Liver (tissue), 8 donors: ENCODE measurements at regions not wholly inside any gene's neighbourhood (a gene's known extent, or its start where the extent isn't known, plus 50 kb on each side); places are given as distances from the start of the nearest gene placed in this dataset.

ENCODE experiments used
- DNase-seq: peaks from one replicate; pipeline ENCODE4 v3.0.0-alpha.2; 2017; ENCODE audit warnings: low spot score
- H3K27ac ChIP-seq, 2 donors: one replicate each; pipeline ENCODE4 v1.7.0; 2013; ENCODE audit warnings: inconsistent platforms in 2 of 2, low read length in 2 of 2, control low read depth in 1 of 2, low read depth in 1 of 2, mild to moderate bottlenecking in 1 of 2
- H3K27me3 ChIP-seq, 4 donors: one replicate each; pipeline versions ENCODE4 v1.6.1 to v1.7.0; 2013; ENCODE audit warnings: low read length in 3 of 4, inconsistent platforms in 1 of 4, mild to moderate bottlenecking in 1 of 4, moderate library complexity in 1 of 4; ENCODE audit not compliant: control insufficient read depth in 4 of 4, insufficient read depth in 4 of 4
- H3K36me3 ChIP-seq, 4 donors: one replicate each; pipeline versions ENCODE4 v1.6.1 to v1.7.0; 2013; ENCODE audit warnings: low read length in 3 of 4, mild to moderate bottlenecking in 3 of 4, low read depth in 1 of 4, moderate library complexity in 1 of 4; ENCODE audit not compliant: control insufficient read depth in 4 of 4, insufficient read depth in 3 of 4
- H3K4me1 ChIP-seq, 4 donors: one replicate each; pipeline versions ENCODE4 v1.6.1 to v1.7.0; 2013; ENCODE audit warnings: low read length in 3 of 4, mild to moderate bottlenecking in 3 of 4, moderate library complexity in 1 of 4; ENCODE audit not compliant: control insufficient read depth in 4 of 4, insufficient read depth in 4 of 4
- H3K4me3 ChIP-seq, 3 donors: one replicate each; pipeline versions ENCODE4 v1.6.1 to v1.7.0; 2013; ENCODE audit warnings: low read length in 3 of 3, control low read depth in 1 of 3, low read depth in 1 of 3, mild to moderate bottlenecking in 1 of 3
- H3K9ac ChIP-seq, 2 donors: one replicate each; pipeline ENCODE4 v1.7.0; 2013; ENCODE audit warnings: low read length in 2 of 2, mild to moderate bottlenecking in 2 of 2, moderate library complexity in 2 of 2, control low read depth in 1 of 2, low read depth in 1 of 2
- H3K9me3 ChIP-seq, 4 donors: one replicate each; pipeline versions ENCODE4 v1.6.1 to v1.7.0; 2013; ENCODE audit warnings: low read length in 3 of 4; ENCODE audit not compliant: control insufficient read depth in 4 of 4
- ATF3 ChIP-seq: IDR thresholded peaks from 2 replicates; pipeline ENCODE4 v1.6.1; 2016; ENCODE audit warnings: antibody characterized with exemption
- FOXA1 ChIP-seq: IDR thresholded peaks from 2 replicates; pipeline ENCODE4 v1.6.1; 2016; ENCODE audit warnings: antibody characterized with exemption
- FOXA2 ChIP-seq: IDR thresholded peaks from 2 replicates; pipeline ENCODE4 v1.6.1; 2016; ENCODE audit warnings: antibody characterized with exemption
- GABPA ChIP-seq, 2 donors: IDR thresholded peaks in 1 of 2; conservative IDR thresholded peaks in 1 of 2; 2 replicates each; pipeline ENCODE4 v1.6.1; 2016; ENCODE audit warnings: antibody characterized with exemption in 2 of 2, mild to moderate bottlenecking in 1 of 2, moderate library complexity in 1 of 2
- HNF4A ChIP-seq, 2 donors: conservative IDR thresholded peaks; 2 replicates each; pipeline ENCODE4 v1.6.1; 2016; ENCODE audit warnings: antibody characterized with exemption in 2 of 2, mild to moderate bottlenecking in 2 of 2
- JUND ChIP-seq, 2 donors: IDR thresholded peaks; 2 replicates each; pipeline ENCODE4 v1.6.1; 2016; ENCODE audit warnings: antibody characterized with exemption in 2 of 2
- NR2F2 ChIP-seq: IDR thresholded peaks from 2 replicates; pipeline ENCODE4 v1.6.1; 2016; ENCODE audit warnings: antibody characterized with exemption
- RAD21 ChIP-seq, 2 donors: IDR thresholded peaks; 2 replicates each; pipeline ENCODE4 v1.6.1; 2016; ENCODE audit warnings: antibody characterized with exemption in 2 of 2, mild to moderate bottlenecking in 2 of 2
- RXRA ChIP-seq, 2 donors: IDR thresholded peaks; 2 replicates each; pipeline ENCODE4 v1.6.1; 2017 to 2018; ENCODE audit warnings: antibody characterized with exemption in 2 of 2, mild to moderate bottlenecking in 1 of 2
- YY1 ChIP-seq: IDR thresholded peaks from 2 replicates; pipeline ENCODE4 v1.6.1; 2016; ENCODE audit warnings: antibody characterized with exemption, mild to moderate bottlenecking
- WGBS: extraction: QIAGEN DNeasy Blood & Tissue Kit; methylation state at CpG from one replicate; pipeline ENCODE4 v1.1.7; 2013; 5-methylcytosine and 5-hydroxymethylcytosine counted together
- TF ChIP-seq, protein P1 (sequence below): IDR thresholded peaks from 2 replicates; pipeline ENCODE4 v1.6.1; 2016; ENCODE audit warnings: antibody characterized with exemption, mild to moderate bottlenecking
- TF ChIP-seq, protein P2 (sequence below): IDR thresholded peaks from 2 replicates; pipeline ENCODE4 v1.6.1; 2016; ENCODE audit warnings: antibody characterized with exemption
- TF ChIP-seq, protein P3 (sequence below): fragments of 150-350 bp; IDR thresholded peaks from 2 replicates; pipeline ENCODE4 v1.5.1; 2017; ENCODE audit warnings: improper control_type of control experiment, low read depth, low read length; ENCODE audit not compliant: missing input control
- donor health status: healthy.
- donor health status: healthy.
- donor health status: healthy.
- donor health status: healthy.
- donor health status: healthy.

DNA sequence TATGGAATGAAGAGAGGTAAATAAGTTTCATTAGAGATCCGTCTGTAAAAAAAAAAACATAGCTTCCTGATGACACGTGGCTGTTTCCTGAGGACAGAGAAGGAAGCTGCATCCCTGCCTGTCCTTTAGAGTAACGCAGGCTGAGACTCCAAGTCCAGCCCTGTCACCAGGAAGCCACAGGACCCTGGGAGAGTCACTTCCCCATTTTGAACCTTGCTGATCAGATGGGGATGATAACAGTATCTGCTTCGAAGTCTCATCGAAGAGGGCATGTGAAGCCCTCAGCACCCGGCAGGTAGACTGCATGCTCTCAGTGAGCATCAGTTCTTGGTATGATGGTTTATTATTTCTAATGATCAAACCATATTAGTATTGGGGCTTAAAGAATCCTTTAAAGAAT is 139.1 kb upstream of the KCNG1 start:
- Histone ChIP-seq H3K9me3 (peaks cover 0 to 4% (median 0%) of the 10 kb centered on the region in 4 donors), H3K4me3 (no peak overlapping the region), H3K27ac (no peak overlapping the region), H3K4me1 (no peaks in the 10 kb centered on the region), H3K27me3 (peaks cover 0 to 12% (median 1%) of the 10 kb centered on the region in 4 donors), H3K9ac (no peak overlapping the region), H3K36me3 (no peaks in the 10 kb centered on the region)
- TF ChIP-seq, protein P1, sequence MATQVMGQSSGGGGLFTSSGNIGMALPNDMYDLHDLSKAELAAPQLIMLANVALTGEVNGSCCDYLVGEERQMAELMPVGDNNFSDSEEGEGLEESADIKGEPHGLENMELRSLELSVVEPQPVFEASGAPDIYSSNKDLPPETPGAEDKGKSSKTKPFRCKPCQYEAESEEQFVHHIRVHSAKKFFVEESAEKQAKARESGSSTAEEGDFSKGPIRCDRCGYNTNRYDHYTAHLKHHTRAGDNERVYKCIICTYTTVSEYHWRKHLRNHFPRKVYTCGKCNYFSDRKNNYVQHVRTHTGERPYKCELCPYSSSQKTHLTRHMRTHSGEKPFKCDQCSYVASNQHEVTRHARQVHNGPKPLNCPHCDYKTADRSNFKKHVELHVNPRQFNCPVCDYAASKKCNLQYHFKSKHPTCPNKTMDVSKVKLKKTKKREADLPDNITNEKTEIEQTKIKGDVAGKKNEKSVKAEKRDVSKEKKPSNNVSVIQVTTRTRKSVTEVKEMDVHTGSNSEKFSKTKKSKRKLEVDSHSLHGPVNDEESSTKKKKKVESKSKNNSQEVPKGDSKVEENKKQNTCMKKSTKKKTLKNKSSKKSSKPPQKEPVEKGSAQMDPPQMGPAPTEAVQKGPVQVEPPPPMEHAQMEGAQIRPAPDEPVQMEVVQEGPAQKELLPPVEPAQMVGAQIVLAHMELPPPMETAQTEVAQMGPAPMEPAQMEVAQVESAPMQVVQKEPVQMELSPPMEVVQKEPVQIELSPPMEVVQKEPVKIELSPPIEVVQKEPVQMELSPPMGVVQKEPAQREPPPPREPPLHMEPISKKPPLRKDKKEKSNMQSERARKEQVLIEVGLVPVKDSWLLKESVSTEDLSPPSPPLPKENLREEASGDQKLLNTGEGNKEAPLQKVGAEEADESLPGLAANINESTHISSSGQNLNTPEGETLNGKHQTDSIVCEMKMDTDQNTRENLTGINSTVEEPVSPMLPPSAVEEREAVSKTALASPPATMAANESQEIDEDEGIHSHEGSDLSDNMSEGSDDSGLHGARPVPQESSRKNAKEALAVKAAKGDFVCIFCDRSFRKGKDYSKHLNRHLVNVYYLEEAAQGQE, result no peak
- TF ChIP-seq RAD21 (IDR thresholded peaks at IDR 0.05), result no peak
- TF ChIP-seq ATF3, result no peak
- TF ChIP-seq FOXA1, result no peak
- no peak for TF ChIP-seq NR2F2
- TF ChIP-seq FOXA2, result no peak
- TF ChIP-seq RXRA (IDR thresholded peaks at IDR 0.05), result no peak
- no peak for TF ChIP-seq HNF4A (conservative IDR thresholded peaks at IDR 0.05)
- TF ChIP-seq, protein P2, sequence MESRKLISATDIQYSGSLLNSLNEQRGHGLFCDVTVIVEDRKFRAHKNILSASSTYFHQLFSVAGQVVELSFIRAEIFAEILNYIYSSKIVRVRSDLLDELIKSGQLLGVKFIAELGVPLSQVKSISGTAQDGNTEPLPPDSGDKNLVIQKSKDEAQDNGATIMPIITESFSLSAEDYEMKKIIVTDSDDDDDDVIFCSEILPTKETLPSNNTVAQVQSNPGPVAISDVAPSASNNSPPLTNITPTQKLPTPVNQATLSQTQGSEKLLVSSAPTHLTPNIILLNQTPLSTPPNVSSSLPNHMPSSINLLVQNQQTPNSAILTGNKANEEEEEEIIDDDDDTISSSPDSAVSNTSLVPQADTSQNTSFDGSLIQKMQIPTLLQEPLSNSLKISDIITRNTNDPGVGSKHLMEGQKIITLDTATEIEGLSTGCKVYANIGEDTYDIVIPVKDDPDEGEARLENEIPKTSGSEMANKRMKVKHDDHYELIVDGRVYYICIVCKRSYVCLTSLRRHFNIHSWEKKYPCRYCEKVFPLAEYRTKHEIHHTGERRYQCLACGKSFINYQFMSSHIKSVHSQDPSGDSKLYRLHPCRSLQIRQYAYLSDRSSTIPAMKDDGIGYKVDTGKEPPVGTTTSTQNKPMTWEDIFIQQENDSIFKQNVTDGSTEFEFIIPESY, result no peak
- WGBS, result 61% methylated on average over 6 of the region's 6 CpGs
- DNase-seq, result peak; percentile 9

GRCh38 chr20:51160821-51161220 is 137.9 kb upstream of the KCNG1 start:
- Histone ChIP-seq H3K9me3 (no peaks in the 10 kb centered on the region), H3K36me3 (no peaks in the 10 kb centered on the region), H3K4me1 (no peaks in the 10 kb centered on the region), H3K4me3 (no peak overlapping the region), H3K27ac (no peak overlapping the region), H3K27me3 (peaks cover 0 to 12% (median 1%) of the 10 kb centered on the region in 4 donors), H3K9ac (no peak overlapping the region)
- DNase-seq, result peak; percentile 14
- TF ChIP-seq, protein P2, result no peak
- TF ChIP-seq, protein P1, result no peak
- TF ChIP-seq JUND (IDR thresholded peaks at IDR 0.05) (no peak), YY1 (no peak), FOXA2 (no peak), GABPA (IDR thresholded peaks at IDR 0.05 in 1 of 2, conservative IDR thresholded peaks at IDR 0.05 in 1 of 2) (no peak), RXRA (IDR thresholded peaks at IDR 0.05) (no peak), ATF3 (no peak), HNF4A (conservative IDR thresholded peaks at IDR 0.05) (no peak), RAD21 (IDR thresholded peaks at IDR 0.05) (no peak)
- TF ChIP-seq, protein P3, sequence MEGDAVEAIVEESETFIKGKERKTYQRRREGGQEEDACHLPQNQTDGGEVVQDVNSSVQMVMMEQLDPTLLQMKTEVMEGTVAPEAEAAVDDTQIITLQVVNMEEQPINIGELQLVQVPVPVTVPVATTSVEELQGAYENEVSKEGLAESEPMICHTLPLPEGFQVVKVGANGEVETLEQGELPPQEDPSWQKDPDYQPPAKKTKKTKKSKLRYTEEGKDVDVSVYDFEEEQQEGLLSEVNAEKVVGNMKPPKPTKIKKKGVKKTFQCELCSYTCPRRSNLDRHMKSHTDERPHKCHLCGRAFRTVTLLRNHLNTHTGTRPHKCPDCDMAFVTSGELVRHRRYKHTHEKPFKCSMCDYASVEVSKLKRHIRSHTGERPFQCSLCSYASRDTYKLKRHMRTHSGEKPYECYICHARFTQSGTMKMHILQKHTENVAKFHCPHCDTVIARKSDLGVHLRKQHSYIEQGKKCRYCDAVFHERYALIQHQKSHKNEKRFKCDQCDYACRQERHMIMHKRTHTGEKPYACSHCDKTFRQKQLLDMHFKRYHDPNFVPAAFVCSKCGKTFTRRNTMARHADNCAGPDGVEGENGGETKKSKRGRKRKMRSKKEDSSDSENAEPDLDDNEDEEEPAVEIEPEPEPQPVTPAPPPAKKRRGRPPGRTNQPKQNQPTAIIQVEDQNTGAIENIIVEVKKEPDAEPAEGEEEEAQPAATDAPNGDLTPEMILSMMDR, result no peak
- 64% methylated on average over 6 of the region's 6 CpGs for WGBS
